LNCaP clone FGC (cell line): ENCODE measurements at regions not wholly inside any gene's neighbourhood (a gene's known extent, or its start where the extent isn't known, plus 50 kb on each side); places are given as distances from the start of the nearest gene placed in this dataset.

Experiments
- DNase-seq: peaks from one replicate; pipeline ENCODE4 v3.0.0-alpha.2; 2011; ENCODE audit warnings: low read depth
- H3K4me3 ChIP-seq: 2 replicates; pipeline ENCODE4 v1.5.1; 2011; ENCODE audit warnings: mild to moderate bottlenecking, low read depth, low read length, control low read depth
- TF ChIP-seq, protein P1 (sequence below): IDR thresholded peaks from 2 replicates; pipeline ENCODE4 v1.5.1; 2012; ENCODE audit warnings: mild to moderate bottlenecking; ENCODE audit not compliant: control insufficient read depth, insufficient read depth; ENCODE audit errors: extremely low read depth

DNA sequence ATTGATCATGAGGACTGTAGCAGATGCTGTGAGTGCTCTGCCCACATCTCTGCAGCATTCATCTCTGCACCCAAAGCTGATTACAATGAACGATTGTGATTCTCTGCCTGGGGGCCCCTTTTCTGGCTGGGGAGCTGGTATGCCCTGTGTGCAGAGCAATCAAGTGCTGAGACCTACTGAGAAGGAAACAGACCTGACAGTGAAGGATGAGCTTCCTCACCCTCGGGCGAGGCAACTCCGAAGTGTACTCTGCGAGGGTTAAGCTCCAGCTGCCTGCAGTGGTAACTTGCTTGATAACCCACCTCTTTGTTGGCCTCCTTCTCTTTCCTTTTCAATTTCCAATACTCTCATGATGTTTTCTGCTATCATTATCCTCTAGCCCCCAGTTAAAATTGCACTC is 56.0 kb upstream of the ADRA1D start:
- no peak overlapping the region for H3K4me3 ChIP-seq
- TF ChIP-seq, protein P1, sequence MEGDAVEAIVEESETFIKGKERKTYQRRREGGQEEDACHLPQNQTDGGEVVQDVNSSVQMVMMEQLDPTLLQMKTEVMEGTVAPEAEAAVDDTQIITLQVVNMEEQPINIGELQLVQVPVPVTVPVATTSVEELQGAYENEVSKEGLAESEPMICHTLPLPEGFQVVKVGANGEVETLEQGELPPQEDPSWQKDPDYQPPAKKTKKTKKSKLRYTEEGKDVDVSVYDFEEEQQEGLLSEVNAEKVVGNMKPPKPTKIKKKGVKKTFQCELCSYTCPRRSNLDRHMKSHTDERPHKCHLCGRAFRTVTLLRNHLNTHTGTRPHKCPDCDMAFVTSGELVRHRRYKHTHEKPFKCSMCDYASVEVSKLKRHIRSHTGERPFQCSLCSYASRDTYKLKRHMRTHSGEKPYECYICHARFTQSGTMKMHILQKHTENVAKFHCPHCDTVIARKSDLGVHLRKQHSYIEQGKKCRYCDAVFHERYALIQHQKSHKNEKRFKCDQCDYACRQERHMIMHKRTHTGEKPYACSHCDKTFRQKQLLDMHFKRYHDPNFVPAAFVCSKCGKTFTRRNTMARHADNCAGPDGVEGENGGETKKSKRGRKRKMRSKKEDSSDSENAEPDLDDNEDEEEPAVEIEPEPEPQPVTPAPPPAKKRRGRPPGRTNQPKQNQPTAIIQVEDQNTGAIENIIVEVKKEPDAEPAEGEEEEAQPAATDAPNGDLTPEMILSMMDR, result no peak
- no peak for DNase-seq

DNA sequence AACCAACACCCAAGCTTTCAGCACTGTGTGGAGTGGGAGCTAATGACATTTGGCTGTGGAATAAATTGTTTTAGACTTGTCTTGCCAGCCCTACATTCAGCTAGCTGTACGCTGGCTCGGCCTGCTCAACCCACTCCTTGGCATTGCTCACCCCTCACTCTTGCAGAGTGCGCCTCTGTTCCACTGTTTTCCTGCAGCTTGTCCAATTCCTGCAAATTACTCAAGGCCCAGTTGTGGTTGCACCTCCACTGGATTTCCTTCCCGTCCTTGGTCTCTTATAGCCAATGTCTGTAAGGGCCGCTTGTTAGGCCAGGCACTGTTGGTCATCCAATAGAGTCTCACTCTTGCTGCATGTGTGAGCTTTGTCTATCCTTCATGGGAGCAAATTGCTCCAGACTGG is 55.5 kb upstream of the ADRA1D start:
- no peak for DNase-seq
- no peak overlapping the region for H3K4me3 ChIP-seq
- TF ChIP-seq, protein P1, result no peak

DNA sequence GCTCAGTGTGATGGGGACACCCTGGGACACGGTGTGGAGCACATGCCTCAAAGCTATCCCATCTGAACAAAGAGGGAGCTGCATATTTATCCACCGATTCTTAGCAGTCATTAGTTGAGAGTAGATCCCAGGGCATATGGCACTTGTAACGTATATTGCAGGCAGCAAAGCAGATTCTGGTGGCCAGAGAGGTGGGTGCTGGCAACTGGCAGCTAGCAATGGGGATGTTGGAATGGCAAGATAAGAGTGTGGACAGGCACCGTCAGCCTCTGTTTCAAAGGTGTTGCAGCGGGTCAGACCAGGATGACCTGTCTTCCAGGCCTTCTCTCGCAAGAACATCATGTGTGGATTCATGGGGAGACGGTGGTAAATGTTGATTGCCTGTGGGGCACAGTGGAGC is 54.0 kb upstream of the ADRA1D start:
- TF ChIP-seq, protein P1, result no peak
- H3K4me3 ChIP-seq, result no peak overlapping the region
- no peak for DNase-seq

DNA sequence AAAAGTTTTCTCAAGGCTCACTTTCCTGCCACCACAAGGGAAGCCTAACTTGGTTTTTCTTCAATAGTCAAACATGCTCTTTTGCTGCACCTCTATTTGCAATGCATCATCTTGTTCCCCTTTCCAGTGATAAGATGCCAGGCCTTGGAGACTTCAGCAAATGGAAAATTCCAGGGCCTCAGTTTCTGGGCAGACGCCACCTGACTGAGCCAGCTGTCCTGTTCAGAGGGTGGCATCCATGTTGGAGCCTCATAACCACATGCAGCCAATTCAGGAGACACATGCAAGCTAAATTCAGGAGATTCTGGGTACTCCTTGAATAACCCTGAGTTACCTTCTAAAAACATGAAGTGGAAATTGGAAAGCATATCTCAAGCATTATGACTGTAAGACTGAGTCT is 51.8 kb upstream of the ADRA1D start:
- DNase-seq, result no peak
- H3K4me3 ChIP-seq, result no peak overlapping the region
- TF ChIP-seq, protein P1, result no peak

DNA sequence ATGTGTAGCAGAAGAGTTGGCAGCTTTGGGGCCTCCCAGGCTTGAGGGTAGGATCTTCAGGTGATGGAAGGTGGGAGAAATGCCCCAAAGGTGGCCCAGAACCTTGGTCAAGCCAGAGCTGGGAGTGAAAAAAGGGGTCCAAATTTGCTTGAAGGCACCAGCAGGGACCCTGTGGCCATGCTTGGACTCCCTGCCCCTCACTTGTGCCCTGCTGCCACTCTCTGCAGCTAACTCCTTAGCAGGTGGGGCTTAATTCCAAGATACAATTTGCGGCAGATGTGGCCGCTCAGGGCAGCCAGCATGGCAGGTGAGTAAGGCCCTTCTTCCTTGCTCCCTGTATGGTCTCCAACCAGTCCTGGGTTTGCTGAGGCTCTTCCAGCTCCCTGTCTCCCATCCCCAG is 51.3 kb upstream of the ADRA1D start:
- no peak for DNase-seq
- H3K4me3 ChIP-seq, result no peak overlapping the region
- TF ChIP-seq, protein P1, result no peak

DNA sequence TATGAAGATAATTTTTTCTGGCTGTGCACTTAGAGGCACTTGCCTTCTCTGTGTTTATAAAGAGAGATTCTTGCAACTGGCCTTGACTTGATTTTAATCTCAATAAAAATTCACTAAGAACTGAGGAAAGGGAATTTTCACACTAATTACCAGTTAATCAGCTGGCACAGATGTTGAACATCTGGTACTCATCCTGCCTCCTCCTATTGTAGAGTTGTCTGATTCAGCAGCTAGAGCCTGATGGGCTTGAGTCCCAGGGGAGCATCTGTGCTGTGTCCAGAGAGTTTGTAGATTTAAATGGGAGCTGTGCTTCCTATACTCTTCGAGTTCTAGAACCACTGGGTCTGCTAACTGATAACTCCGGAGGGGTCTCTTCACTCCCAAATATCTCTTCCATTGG is 50.7 kb upstream of the ADRA1D start:
- TF ChIP-seq, protein P1, result no peak
- DNase-seq, result no peak
- H3K4me3 ChIP-seq, result no peak overlapping the region

DNA sequence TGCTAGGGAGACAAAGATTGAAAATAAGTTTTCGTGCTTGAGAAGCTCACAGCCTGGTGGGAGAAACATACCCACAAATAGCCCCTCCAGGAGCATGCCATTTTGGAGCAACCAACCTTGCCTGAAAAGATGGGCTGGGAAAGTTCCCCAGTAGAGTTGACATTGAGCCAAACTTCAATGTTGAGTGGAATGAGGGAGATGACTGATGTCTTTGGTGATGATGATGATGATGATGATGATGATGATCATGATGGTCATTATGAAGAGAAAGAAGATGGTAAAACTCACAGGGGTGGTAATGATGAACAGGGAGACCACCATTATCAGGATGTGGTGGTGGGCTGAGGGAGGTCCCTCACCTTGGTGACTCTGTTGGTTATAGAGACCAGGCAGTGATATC is 50.1 kb upstream of the ADRA1D start:
- no peak overlapping the region for H3K4me3 ChIP-seq
- DNase-seq, result no peak
- TF ChIP-seq, protein P1, result no peak
